Breast epithelium (tissue), 3 donors: ENCODE measurements at regions not wholly inside any gene's neighbourhood (a gene's known extent, or its start where the extent isn't known, plus 50 kb on each side); places are given as distances from the start of the nearest gene placed in this dataset.

Source experiments
- POLR2AphosphoS5 ChIP-seq, 3 donors: sonication (generic); formaldehyde crosslinking; IDR thresholded peaks; one replicate each; pipeline ENCODE4 v1.6.1; 2017; ENCODE audit warnings: antibody characterized with exemption in 3 of 3
- TF ChIP-seq, protein P1 (sequence below), 3 donors: fragments of 450-650 bp; IDR thresholded peaks; one replicate each; pipeline ENCODE4 v1.5.1; 2016 to 2017; ENCODE audit warnings: antibody characterized with exemption in 3 of 3, mild to moderate bottlenecking in 3 of 3, moderate library complexity in 3 of 3

DNA sequence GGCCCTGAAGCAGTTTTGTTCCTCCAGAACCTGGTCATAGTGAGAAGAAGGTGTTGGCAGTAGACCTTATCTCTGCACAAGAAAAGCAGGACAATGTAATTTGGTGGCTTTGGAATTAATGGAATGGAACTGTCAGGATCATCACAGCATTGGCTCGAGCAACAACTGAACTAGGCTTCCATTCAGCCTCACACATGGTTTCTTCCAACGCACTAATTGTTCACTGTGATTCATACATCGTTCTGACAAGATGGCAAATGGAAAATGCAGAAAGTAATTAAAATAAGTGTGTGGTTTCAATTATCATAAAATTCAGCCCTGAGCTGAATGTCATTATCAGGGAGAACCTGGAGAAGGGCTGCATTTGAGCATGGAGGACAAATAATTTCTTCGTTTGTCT lies 80.6 kb downstream of the MFSD1 start:
- TF ChIP-seq, protein P1, sequence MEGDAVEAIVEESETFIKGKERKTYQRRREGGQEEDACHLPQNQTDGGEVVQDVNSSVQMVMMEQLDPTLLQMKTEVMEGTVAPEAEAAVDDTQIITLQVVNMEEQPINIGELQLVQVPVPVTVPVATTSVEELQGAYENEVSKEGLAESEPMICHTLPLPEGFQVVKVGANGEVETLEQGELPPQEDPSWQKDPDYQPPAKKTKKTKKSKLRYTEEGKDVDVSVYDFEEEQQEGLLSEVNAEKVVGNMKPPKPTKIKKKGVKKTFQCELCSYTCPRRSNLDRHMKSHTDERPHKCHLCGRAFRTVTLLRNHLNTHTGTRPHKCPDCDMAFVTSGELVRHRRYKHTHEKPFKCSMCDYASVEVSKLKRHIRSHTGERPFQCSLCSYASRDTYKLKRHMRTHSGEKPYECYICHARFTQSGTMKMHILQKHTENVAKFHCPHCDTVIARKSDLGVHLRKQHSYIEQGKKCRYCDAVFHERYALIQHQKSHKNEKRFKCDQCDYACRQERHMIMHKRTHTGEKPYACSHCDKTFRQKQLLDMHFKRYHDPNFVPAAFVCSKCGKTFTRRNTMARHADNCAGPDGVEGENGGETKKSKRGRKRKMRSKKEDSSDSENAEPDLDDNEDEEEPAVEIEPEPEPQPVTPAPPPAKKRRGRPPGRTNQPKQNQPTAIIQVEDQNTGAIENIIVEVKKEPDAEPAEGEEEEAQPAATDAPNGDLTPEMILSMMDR (IDR thresholded peaks at IDR 0.05) = no peak
- TF ChIP-seq POLR2AphosphoS5 (IDR thresholded peaks at IDR 0.05) = no peak
